Epithelial cell of esophagus (primary cell): ENCODE measurements at regions not wholly inside any gene's neighbourhood (a gene's known extent, or its start where the extent isn't known, plus 50 kb on each side); places are given as distances from the start of the nearest gene placed in this dataset.
"Not testable (repeated sequence)": the region's sequence is repeated elsewhere in the genome, so short reads cannot be mapped to it uniquely, and the experiment has no call there.

Experiments used
- DNase-seq: peaks from one replicate; pipeline ENCODE4 v3.0.0; 2010; ENCODE audit warnings: low read depth
- H3K4me3 ChIP-seq: 2 replicates; pipeline ENCODE4 v1.5.1; 2011; ENCODE audit warnings: mild to moderate bottlenecking, low read length, control low read depth
- TF ChIP-seq, protein P1 (sequence below): IDR thresholded peaks from 2 replicates; pipeline ENCODE4 v1.5.1; 2011; ENCODE audit warnings: low read depth, mild to moderate bottlenecking, low read length, control low read depth, inconsistent platforms; ENCODE audit not compliant: insufficient read depth; ENCODE audit errors: missing control alignments

DNA sequence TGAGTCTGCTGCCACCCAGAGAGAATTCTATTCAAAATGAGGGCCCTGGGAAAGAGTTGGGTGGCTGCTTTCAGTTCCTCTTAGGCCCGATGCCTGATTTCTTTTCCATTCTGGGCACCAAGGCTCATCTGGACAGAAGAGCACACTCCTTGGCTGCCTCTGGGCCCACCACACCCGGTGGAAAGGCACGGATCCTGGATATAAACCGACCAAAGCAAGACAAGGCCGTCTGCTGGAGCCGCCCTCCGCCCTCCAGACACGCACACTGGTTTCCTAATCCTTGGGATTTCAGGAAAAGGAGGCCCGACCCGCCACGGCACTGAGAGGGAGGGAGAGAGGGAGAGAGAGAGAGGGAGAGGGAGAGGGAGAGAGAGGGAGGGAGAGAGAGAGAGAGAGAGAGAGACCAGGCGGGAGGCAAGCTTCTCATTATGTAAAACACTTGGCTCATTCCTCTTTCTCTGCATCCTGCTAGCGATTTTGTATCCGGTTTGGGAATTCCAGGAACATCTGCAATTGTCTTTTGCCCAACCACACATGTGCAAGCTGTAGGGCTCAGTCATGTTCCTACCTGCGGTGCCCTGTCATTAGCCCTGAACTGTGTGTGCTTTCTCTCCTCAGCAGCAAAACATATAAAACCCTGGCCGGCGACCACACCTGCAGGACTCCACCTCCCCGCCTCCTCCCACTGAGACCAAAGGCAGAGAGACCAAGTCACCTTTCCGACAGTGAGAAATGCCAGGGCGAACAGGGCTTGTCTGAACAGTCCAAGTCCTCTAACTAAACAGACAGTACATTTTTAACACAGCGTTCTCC lies 347.2 kb downstream of the SOX9 start:
- H3K4me3 ChIP-seq, result no peak overlapping the region
- TF ChIP-seq, protein P1, sequence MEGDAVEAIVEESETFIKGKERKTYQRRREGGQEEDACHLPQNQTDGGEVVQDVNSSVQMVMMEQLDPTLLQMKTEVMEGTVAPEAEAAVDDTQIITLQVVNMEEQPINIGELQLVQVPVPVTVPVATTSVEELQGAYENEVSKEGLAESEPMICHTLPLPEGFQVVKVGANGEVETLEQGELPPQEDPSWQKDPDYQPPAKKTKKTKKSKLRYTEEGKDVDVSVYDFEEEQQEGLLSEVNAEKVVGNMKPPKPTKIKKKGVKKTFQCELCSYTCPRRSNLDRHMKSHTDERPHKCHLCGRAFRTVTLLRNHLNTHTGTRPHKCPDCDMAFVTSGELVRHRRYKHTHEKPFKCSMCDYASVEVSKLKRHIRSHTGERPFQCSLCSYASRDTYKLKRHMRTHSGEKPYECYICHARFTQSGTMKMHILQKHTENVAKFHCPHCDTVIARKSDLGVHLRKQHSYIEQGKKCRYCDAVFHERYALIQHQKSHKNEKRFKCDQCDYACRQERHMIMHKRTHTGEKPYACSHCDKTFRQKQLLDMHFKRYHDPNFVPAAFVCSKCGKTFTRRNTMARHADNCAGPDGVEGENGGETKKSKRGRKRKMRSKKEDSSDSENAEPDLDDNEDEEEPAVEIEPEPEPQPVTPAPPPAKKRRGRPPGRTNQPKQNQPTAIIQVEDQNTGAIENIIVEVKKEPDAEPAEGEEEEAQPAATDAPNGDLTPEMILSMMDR, result no peak
- DNase-seq, result peak; percentile 97

DNA sequence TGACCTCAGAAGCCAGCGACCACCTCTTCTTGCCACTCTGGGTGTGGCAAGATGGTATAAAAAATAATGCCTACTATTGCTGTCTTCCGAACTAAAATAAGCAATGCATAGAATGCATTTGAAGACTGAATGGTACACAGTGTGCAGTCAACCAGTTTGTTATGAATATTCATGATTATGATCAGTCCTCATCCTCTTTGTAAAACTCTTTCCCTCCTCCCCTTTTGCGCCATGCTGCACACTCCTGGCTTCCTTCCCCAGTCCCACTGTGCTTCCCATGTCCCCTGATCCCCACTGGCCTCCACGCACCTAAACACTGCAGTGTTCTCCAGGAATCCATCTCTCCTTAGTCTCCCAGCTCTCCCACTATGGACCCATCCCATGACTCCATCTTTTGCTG lies 348.0 kb downstream of the SOX9 start:
- H3K4me3 ChIP-seq, result no peak overlapping the region
- TF ChIP-seq, protein P1, result no peak
- DNase-seq, result no peak

DNA sequence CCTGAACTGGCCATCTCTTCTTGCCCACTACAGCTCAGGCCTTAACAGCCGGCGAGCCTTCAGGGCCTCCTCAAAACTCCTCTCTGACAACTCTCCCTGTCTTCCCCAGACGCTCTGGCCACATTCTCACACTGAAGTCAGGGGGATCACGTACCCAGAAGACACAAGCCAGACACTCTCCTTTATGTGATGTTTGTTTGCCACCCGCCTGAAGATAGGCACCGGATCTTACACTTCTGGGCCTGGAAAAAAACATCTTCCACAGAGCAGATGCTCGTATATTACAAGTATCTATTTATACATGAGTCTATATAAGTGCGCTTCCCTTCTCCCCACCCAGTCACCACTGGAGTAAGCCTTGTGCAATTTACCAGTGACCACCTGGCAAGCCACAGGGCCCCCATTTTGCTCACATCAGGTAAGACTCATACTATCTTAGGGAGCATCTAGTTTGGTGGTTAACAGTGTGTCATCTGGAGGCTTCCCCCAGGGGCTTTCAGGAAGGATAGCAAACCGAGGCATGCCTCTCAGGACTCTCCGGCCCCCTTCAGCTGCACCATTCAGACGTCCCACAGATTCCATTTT lies 349.4 kb downstream of the SOX9 start:
- TF ChIP-seq, protein P1, result no peak
- no peak for DNase-seq
- no peak overlapping the region for H3K4me3 ChIP-seq

DNA sequence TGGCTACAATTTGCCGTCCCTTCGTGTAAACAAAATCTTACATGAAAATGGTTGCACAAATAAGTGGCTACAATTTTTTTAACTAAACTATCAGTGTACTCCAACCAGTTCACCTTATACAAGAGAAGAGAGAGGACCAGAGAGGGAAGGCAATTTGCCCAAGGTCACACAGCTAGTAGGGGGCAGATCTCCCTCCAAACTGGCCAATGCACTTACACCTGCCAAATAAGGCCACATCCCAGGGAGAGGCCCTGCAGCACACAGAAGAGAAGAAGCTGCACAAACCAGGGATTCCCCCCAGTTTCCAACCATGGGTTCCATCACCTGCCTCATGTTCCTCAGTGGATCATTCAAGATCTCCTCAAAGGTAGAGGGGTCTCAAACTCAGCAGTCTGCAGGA lies 349.9 kb downstream of the SOX9 start:
- H3K4me3 ChIP-seq, result no peak overlapping the region
- DNase-seq, result no peak
- TF ChIP-seq, protein P1, result no peak

DNA sequence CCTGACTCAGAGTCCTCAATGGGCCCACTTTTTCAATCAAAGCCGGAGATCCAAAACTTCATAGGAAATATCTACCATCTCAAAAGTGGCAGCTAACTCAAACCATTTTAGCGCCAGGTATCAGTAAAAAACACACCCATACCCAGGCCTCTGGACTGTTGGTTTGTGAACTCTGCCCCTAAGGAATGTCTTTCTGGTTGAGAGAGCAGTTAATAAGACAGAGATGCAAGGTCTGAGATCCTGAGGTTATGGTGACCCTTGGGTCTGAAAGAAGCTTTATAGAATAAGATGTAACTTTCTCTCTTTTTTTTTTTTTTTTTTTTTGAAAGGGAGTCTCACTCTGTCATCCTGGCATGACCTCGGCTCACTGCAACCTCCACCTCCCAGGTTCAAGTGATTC lies 350.5 kb downstream of the SOX9 start:
- TF ChIP-seq, protein P1, result no peak
- no peak for DNase-seq

DNA sequence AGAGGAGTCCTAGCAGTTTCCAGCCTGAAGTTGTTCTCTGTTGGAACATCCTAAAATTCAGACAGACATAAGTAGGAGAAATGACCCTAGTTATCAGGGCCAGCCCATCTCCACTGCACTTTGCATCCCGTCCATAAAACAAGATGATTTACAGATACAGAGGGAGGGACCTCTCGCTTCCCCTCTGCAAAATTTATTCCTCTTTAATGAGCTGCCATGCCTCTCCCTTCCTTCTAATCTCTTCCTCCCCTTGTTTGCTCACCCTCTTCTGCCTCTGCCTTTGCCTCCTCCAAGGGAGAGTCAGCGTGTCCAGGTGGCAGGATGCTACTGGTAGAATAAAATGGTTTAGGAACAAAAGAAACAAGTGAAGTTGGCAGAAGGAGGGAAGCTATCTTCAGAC lies 351.3 kb downstream of the SOX9 start:
- no peak overlapping the region for H3K4me3 ChIP-seq
- no peak for DNase-seq
- TF ChIP-seq, protein P1, result no peak

More for the DNA sequence above, 350.5 kb downstream of the SOX9 start:
- H3K4me3 ChIP-seq, result no peak overlapping the region

DNA sequence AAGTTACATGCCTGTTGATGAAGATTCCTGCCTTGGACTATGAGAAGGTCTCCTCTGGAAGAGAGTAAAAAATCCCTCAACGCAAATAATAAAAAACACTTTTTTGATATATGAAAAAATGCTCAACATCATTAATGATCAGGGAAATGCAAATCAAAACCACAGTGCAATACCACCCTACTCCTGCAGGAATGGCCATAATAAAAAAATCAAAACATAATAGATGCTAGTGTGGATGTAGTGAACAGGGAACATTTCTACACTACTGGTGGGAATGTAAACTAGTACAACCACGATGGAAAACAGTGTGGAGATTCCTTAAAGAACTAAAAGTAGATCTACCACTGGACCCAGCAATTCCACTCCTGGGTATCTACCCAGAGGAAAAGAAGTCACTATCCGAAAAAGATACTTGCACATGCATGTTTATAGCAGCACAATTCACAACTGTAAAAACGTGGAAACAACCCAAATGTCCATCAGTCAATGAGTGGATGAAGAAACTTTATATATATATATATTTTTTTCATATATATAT lies 352.1 kb downstream of the SOX9 start:
- DNase-seq, H3K4me3 ChIP-seq: not testable (repeated sequence)
